H1 (cell line): ENCODE measurements at regions not wholly inside any gene's neighbourhood (a gene's known extent, or its start where the extent isn't known, plus 50 kb on each side); places are given as distances from the start of the nearest gene placed in this dataset.

Experiments
- CTCF ChIA-PET: fragments of 300-600 bp; sonication (Branson Sonifier 250); formaldehyde crosslinking; loops from one replicate; lab custom pipeline; 2021; ENCODE audit not compliant: partially characterized antibody; lab: Charles Lee
- POLR2A ChIA-PET: fragments of 300-600 bp; sonication (Branson Sonifier 250); formaldehyde crosslinking; loops from one replicate; lab custom pipeline; 2021; ENCODE audit warnings: inconsistent platforms; ENCODE audit not compliant: partially characterized antibody; lab: Charles Lee
- DNase-seq, 2 experiments: peaks; one replicate each; pipeline versions ENCODE4 v3.0.0 to v3.0.0-alpha.2; 2010 to 2022; ENCODE audit warnings: low spot score in 2 of 2, low read depth in 1 of 2, mixed read lengths in 1 of 2
- FAIRE-seq: peaks from 2 replicates; lab custom pipeline; 2011; peaks lifted over from hg19 to GRCh38; lab: Jason Lieb, UNC
- H2AFZ ChIP-seq: 2 replicates; pipeline ENCODE4 v1.8.1; 2012; ENCODE audit warnings: low read length, inconsistent platforms
- H2AK5ac ChIP-seq: 2 replicates; pipeline ENCODE4 v1.6.1; 2013; ENCODE audit warnings: low read depth, low read length
- H2BK120ac ChIP-seq: replicated peaks from 2 replicates; pipeline ENCODE3; 2013; ENCODE audit warnings: low read depth, low read length, inconsistent platforms
- H2BK12ac ChIP-seq: 2 replicates; pipeline ENCODE4 v1.6.1; 2013; ENCODE audit warnings: low read depth, low read length
- H2BK15ac ChIP-seq: 2 replicates; pipeline ENCODE4 v1.6.1; 2013; ENCODE audit warnings: low read length
- H2BK20ac ChIP-seq: 2 replicates; pipeline ENCODE4 v1.6.1; 2013; ENCODE audit warnings: low read length
- H2BK5ac ChIP-seq: 2 replicates; pipeline ENCODE4 v1.6.1; 2013; ENCODE audit warnings: low read depth, low read length
- H3K14ac ChIP-seq: 2 replicates; pipeline ENCODE4 v1.6.1; 2013; ENCODE audit warnings: inconsistent platforms; ENCODE audit not compliant: insufficient read length
- H3K18ac ChIP-seq: 2 replicates; pipeline ENCODE4 v1.6.1; 2013; ENCODE audit warnings: low read length; ENCODE audit errors: extremely low read depth
- H3K23ac ChIP-seq: 2 replicates; pipeline ENCODE4 v1.6.1; 2013; ENCODE audit warnings: inconsistent platforms; ENCODE audit not compliant: insufficient read length
- H3K23me2 ChIP-seq: 2 replicates; pipeline ENCODE4 v1.6.1; 2013; ENCODE audit warnings: low read depth, low read length
- H3K27ac ChIP-seq: 2 replicates; pipeline ENCODE4 v1.6.1; 2011; ENCODE audit warnings: low read depth, low read length, inconsistent platforms
- H3K27me3 ChIP-seq, 4 experiments: replicated peaks in 1 of 4; 1 replicate in 1 of 4; 2 replicates in 3 of 4; pipeline versions ENCODE4 v1.6.1 to v1.8.1; 2011 to 2013; ENCODE audit warnings: low read length in 3 of 4, mild to moderate bottlenecking in 3 of 4, inconsistent platforms in 2 of 4, mixed read lengths in 2 of 4, moderate library complexity in 1 of 4; ENCODE audit not compliant: control insufficient read depth in 3 of 4, insufficient read depth in 3 of 4; ENCODE audit errors: extremely low read depth in 1 of 4
- H3K36me3 ChIP-seq, 4 experiments: 2 replicates each; pipeline versions ENCODE4 v1.6.1 to v1.8.1; 2011 to 2013; ENCODE audit warnings: mild to moderate bottlenecking in 4 of 4, low read length in 3 of 4, moderate library complexity in 2 of 4, control low read depth in 1 of 4, inconsistent platforms in 1 of 4; ENCODE audit not compliant: insufficient read depth in 4 of 4, control insufficient read depth in 2 of 4
- H3K4ac ChIP-seq: replicated peaks from 2 replicates; pipeline ENCODE3; 2013; ENCODE audit warnings: low read length, low read depth, mixed read lengths, inconsistent platforms; ENCODE audit not compliant: insufficient read length
- H3K4me1 ChIP-seq, 4 experiments: replicated peaks in 1 of 4; 1 replicate in 1 of 4; 2 replicates in 3 of 4; pipeline versions ENCODE4 v1.6.1 to v1.8.1; 2011 to 2013; ENCODE audit warnings: low read length in 3 of 4, inconsistent platforms in 2 of 4, mixed read lengths in 1 of 4; ENCODE audit not compliant: insufficient read depth in 4 of 4, control insufficient read depth in 3 of 4
- H3K4me2 ChIP-seq, 2 experiments: 2 replicates each; pipeline versions ENCODE4 v1.6.1 to v1.8.1; 2011 to 2013; ENCODE audit warnings: low read depth in 2 of 2, low read length in 2 of 2, control low read depth in 1 of 2, inconsistent platforms in 1 of 2, mild to moderate bottlenecking in 1 of 2; ENCODE audit not compliant: insufficient read depth in 1 of 2
- H3K4me3 ChIP-seq, 4 experiments: fragments of 200-600, 300-600 bp in 1 of 4; sonication (generic), shearing (Covaris generic), sonication (Bioruptor Twin) in 1 of 4; 2 replicates each; pipeline versions ENCODE4 v1.5.1 to v1.8.1; 2011 to 2016; ENCODE audit warnings: low read length in 4 of 4, low read depth in 3 of 4, control low read depth in 2 of 4, inconsistent platforms in 2 of 4, mild to moderate bottlenecking in 2 of 4, mixed read lengths in 1 of 4, moderate library complexity in 1 of 4; ENCODE audit not compliant: insufficient read depth in 2 of 4; ENCODE audit errors: extremely low read depth in 1 of 4
- H3K56ac ChIP-seq: replicated peaks from 2 replicates; pipeline ENCODE3; 2013; ENCODE audit warnings: low read depth, mild to moderate bottlenecking, mixed read lengths, low read length, inconsistent platforms; ENCODE audit not compliant: insufficient read length
- H3K79me1 ChIP-seq: 2 replicates; pipeline ENCODE4 v1.6.1; 2013; ENCODE audit warnings: low read depth, low read length, control low read depth
- H3K79me2 ChIP-seq, 2 experiments: 2 replicates each; pipeline versions ENCODE4 v1.6.1 to v1.8.1; 2012 to 2013; ENCODE audit warnings: low read length in 2 of 2, mild to moderate bottlenecking in 2 of 2, inconsistent platforms in 1 of 2; ENCODE audit not compliant: insufficient read depth in 2 of 2, control insufficient read depth in 1 of 2
- H3K9ac ChIP-seq, 4 experiments: replicated peaks in 1 of 4; 1 replicate in 1 of 4; 2 replicates in 3 of 4; pipeline versions ENCODE4 v1.6.1 to v1.8.1; 2011 to 2013; ENCODE audit warnings: low read depth in 3 of 4, low read length in 3 of 4, control low read depth in 2 of 4, mild to moderate bottlenecking in 2 of 4, moderate library complexity in 2 of 4, inconsistent platforms in 1 of 4; ENCODE audit errors: extremely low read depth in 1 of 4
- H3K9me3 ChIP-seq, 2 experiments: 2 replicates each; pipeline versions ENCODE4 v1.6.1 to v1.8.1; 2012 to 2013; ENCODE audit warnings: mild to moderate bottlenecking in 2 of 2, moderate library complexity in 2 of 2, control low read depth in 1 of 2, inconsistent platforms in 1 of 2, low read depth in 1 of 2, low read length in 1 of 2, mixed read lengths in 1 of 2; ENCODE audit not compliant: insufficient read depth in 2 of 2
- H4K20me1 ChIP-seq, 2 experiments: replicated peaks in 1 of 2; 2 replicates each; pipeline versions ENCODE3 to v1.8.1; 2011 to 2013; ENCODE audit warnings: inconsistent platforms in 2 of 2, low read length in 2 of 2, mild to moderate bottlenecking in 1 of 2; ENCODE audit not compliant: insufficient read depth in 2 of 2, control insufficient read depth in 1 of 2
- H4K5ac ChIP-seq: 2 replicates; pipeline ENCODE4 v1.6.1; 2013; ENCODE audit warnings: low read length, low read depth, mixed read lengths, inconsistent platforms; ENCODE audit not compliant: insufficient read length
- H4K8ac ChIP-seq: 2 replicates; pipeline ENCODE4 v1.8.0; 2013; ENCODE audit warnings: mild to moderate bottlenecking, moderate library complexity, low read length, inconsistent platforms; ENCODE audit not compliant: insufficient read depth; ENCODE audit errors: extremely low read depth
- H4K91ac ChIP-seq: replicated peaks from 2 replicates; pipeline ENCODE3; 2013; ENCODE audit warnings: low read length, mixed read lengths, inconsistent platforms; ENCODE audit not compliant: insufficient read length
- SRF ChIP-seq: IDR thresholded peaks from 2 replicates; pipeline ENCODE4 v1.6.1; 2011; ENCODE audit warnings: mild to moderate bottlenecking, low read depth, low read length, moderate library complexity
- WGBS, 2 experiments: shearing (Covaris generic) in 1 of 2; methylation state at CpG; one replicate each; pipeline versions ENCODE4 v1.1.6 to v1.1.7; 2013 to 2015; ENCODE audit warnings: low lambda C conversion rate in 2 of 2, mixed read lengths in 2 of 2, inconsistent platforms in 1 of 2, low coverage in 1 of 2, missing lambda C conversion rate in 1 of 2; ENCODE audit not compliant: insufficient replicate concordance in 2 of 2, insufficient coverage in 1 of 2, insufficient read length in 1 of 2; ENCODE audit errors: extremely low coverage in 1 of 2, missing lambda C conversion rate in 1 of 2; 5-methylcytosine and 5-hydroxymethylcytosine counted together
- TF ChIP-seq, protein P1 (sequence below): IDR thresholded peaks from 2 replicates; pipeline ENCODE4 v1.6.1; 2012; ENCODE audit warnings: inconsistent platforms
- TF ChIP-seq, protein P2 (sequence below): IDR thresholded peaks from 2 replicates; pipeline ENCODE4 v1.6.1; 2011; ENCODE audit warnings: low read length, improper control_type of control experiment

DNA sequence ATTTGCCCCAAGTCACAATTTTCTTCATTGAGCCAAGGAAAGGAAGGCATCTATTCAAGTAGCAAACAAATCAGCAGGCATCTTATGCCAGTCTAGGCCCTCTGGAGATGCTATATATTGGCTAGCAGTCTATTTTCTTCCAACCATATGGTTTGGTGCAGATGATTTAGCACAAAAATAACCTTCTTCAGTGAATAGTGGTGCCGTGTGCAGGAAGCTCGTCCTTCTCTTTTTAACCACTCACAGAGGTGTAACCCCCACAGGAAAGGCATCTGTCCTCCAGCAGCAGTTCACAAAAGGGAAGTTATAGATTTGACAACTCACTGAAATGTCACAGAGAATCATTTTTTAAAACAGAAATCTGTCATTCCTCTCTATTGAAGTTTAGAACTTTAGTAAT, 445.7 kb upstream of the SYT1 start:
- Histone ChIP-seq H3K4me1 (no peaks in the 10 kb centered on the region), H3K36me3 (no peaks in the 10 kb centered on the region), H3K79me1 (no peaks in the 10 kb centered on the region), H2AFZ (no peak overlapping the region), H4K20me1 (no peaks in the 10 kb centered on the region), H3K27me3 (no peaks in the 10 kb centered on the region), H3K9me3 (no peaks in the 10 kb centered on the region), H3K14ac (no peak overlapping the region), H2BK15ac (no peak overlapping the region), H2BK20ac (no peak overlapping the region), H3K9ac (no peak overlapping the region), H3K56ac (no peak overlapping the region), H3K27ac (no peak overlapping the region), H3K79me2 (no peaks in the 10 kb centered on the region), H4K8ac (no peak overlapping the region), H3K23me2 (no peaks in the 10 kb centered on the region), H3K18ac (no peak overlapping the region), H2BK120ac (no peak overlapping the region), H2AK5ac (no peak overlapping the region), H4K5ac (no peak overlapping the region), H3K4ac (no peak overlapping the region), H3K23ac (no peak overlapping the region), H4K91ac (no peak overlapping the region), H2BK12ac (no peak overlapping the region), H2BK5ac (no peak overlapping the region), H3K4me2 (no peak overlapping the region), H3K4me3 (no peak overlapping the region)
- TF ChIP-seq SRF = no peak
- TF ChIP-seq, protein P1, sequence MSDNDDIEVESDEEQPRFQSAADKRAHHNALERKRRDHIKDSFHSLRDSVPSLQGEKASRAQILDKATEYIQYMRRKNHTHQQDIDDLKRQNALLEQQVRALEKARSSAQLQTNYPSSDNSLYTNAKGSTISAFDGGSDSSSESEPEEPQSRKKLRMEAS = no peak
- TF ChIP-seq, protein P2, sequence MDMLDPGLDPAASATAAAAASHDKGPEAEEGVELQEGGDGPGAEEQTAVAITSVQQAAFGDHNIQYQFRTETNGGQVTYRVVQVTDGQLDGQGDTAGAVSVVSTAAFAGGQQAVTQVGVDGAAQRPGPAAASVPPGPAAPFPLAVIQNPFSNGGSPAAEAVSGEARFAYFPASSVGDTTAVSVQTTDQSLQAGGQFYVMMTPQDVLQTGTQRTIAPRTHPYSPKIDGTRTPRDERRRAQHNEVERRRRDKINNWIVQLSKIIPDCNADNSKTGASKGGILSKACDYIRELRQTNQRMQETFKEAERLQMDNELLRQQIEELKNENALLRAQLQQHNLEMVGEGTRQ = no peak
- CTCF ChIA-PET = no interaction called here
- 89% methylated on average over 2 of the region's 2 CpGs; no CpG with 5 or more reads in 1 of the 2 experiments for WGBS, 2 experiments
- DNase-seq (no peak), FAIRE-seq (no peak)
- POLR2A ChIA-PET = no interaction called here
